GM12892 (cell line): ENCODE measurements at regions not wholly inside any gene's neighbourhood (a gene's known extent, or its start where the extent isn't known, plus 50 kb on each side); places are given as distances from the start of the nearest gene placed in this dataset.

Experiments
- POLR2A ChIP-seq: IDR thresholded peaks from 2 replicates; pipeline ENCODE4 v1.6.1; 2011; ENCODE audit warnings: low read depth, low read length, control low read depth
- POLR2AphosphoS5 ChIP-seq: IDR thresholded peaks from 2 replicates; pipeline ENCODE4 v1.6.1; 2011; ENCODE audit warnings: low read depth, low read length, control low read depth
- TAF1 ChIP-seq: IDR thresholded peaks from 2 replicates; pipeline ENCODE4 v1.6.1; 2011; ENCODE audit warnings: low read depth, mild to moderate bottlenecking, control low read depth, low read length, borderline replicate concordance

GRCh38 chr3:6510713-6511112 is 350.2 kb upstream of the GRM7 start:
- TF ChIP-seq TAF1 = no peak
- TF ChIP-seq POLR2AphosphoS5 = no peak
- TF ChIP-seq POLR2A = no peak
